NCI-H774 (cell line): ENCODE measurements at regions not wholly inside any gene's neighbourhood (a gene's known extent, or its start where the extent isn't known, plus 50 kb on each side); places are given as distances from the start of the nearest gene placed in this dataset.
"Not testable (repeated sequence)": the region's sequence is repeated elsewhere in the genome, so short reads cannot be mapped to it uniquely, and the experiment has no call there.

Experiments
- DNase-seq: peaks from one replicate; lab custom pipeline; 2025; lab: John Stamatoyannopoulos, UW

DNA sequence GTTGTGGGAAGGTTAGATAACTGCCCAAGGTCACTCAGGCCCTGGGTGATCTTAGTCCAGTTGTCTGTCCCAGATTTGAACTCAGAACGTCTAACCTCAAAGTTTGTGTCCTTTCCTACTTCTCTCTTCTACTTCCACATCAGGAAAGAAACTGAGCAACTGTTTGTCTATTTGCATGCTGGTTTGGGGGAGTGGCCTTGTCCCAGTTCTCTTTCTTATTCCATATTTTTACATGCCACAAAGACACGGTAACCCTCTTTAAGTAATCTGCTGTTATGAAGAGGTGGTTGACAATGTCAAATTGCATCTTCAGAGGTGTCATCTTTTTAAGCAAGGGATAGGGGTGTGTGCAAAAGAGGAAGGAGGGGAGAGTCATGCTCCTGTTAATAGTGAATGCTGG lies 432.5 kb downstream of the HS3ST3B1 start:
- DNase-seq, result no peak

DNA sequence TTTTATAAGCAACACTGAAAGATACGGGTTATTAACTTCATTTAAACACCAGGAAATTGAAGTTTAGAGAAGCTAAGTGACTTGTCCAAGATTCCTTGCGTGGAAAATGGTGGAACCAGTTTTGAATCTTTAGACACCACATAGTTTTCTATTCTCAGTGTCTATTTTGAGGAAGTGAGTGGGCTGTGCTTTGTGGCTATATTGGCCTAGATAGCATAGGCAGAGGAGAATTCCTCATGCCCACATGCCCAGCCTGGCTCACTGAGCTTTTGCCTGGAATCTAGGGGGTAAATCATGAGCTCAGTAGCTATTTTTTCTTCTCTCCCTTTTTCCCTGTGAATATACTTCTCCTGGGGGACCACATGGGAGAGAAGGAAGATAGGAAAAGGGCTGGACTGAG lies 431.3 kb downstream of the HS3ST3B1 start:
- DNase-seq, result no peak

DNA sequence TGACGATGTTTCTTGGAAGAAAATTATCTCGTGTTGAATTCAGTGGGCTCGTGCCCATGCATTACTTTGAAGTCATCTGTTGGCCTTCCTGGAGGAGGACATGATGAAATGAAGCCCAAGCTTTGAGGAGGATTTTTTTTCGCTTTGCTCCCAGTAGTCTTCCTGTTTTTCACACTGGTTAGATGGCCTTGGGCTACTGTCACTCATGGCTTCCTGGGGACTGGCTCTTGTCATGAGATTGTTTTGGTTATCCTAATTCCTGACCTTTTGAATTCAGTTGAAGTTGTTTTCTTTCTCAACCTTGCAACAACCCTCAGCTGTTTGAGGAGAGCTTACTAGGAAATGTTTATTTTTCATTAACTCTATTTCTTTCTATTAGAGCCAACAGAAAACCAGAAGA lies 430.7 kb downstream of the HS3ST3B1 start:
- no peak for DNase-seq

DNA sequence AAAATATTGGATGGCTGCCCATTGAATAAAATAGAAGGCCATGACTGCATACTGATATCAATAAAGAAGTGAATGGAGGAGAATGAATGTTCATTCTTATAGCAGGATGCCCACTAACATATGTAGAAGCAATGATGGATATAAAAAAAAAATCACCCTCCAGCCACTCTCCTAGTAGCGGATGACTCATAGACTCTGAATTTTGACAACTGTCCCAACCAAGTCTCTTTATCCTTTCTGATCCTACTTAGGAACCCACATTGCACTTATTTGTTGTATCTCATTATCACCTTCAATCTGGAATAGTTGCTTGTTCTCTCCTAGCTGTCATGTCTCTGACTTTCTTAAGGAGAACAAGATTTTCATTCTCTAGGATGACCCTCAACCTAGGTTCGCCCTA lies 429.9 kb downstream of the HS3ST3B1 start:
- DNase-seq, result no peak

DNA sequence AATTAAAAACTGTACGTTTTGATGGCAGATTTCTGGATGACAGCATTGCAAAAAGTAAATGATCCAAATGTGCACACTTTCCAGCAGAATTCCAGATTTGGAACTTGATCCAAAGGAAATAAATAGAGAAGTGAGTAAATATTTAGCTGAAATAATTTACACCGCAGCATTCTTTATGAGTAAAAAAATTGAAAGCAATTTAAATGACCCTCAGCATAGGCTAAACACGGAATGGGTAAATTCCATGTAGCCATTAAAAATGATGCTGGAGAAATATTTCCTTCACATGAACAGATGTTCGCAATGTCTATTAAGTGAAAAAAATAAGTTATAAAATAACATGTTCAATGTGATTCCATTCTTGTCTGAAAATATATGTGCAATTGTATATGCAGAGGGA lies 424.8 kb downstream of the HS3ST3B1 start:
- no peak for DNase-seq

DNA sequence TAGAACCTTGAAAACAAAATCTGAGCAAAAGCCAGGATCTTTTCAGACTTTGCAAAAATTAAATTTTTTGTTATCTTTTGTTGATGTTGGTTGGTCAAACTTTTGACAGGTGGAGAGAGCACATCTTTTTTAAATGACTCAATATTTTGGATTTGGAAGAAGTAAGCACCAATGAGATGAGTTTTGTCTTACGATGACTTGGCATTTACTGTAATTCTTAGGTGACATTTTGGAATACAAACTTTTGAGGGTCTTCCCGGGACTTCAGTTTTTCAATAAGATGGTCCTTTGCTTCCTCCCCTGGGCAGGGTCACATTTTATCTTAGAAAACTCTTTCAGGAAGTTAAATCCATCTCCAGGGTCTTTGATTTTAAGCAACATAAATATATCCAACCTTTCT lies 423.9 kb downstream of the HS3ST3B1 start:
- DNase-seq, result no peak

DNA sequence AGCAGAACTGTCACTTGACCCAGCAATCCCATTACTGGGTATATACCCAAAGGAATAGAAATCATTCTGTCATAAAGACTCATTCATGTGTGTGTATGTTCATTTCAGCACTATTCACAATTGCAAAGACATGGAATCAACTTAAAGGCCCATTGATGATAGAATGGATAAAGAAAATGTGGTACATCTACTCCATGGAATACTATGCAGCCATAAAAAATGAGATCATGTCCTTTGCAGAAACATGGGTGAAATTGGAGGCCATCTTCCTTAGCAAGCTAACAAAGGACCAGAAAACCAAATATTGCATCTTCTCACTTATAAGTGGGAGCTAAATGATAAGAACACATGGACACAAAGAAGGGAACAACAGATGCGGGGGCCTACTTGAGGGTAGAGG lies 422.5 kb downstream of the HS3ST3B1 start:
- not testable (repeated sequence) for DNase-seq

DNA sequence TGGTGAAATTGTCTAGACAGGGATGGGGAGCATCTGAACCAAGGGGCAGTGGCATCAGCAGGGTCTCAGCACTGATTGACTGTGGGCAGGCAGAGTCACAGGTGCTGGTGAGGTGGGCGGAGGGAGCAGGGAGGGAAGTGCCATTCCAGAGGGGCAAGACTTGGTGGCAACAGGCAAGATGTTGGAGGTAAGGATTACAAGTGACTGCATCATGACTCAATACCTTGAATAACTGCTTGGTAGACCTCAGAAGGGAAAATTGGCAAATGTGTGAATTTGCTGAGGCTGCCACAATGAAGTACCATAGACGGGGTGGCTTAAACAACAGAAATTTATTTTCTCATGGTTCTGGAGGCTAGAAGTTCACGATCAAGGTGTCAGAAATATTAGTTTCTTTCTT lies 419.1 kb downstream of the HS3ST3B1 start:
- DNase-seq, result no peak

DNA sequence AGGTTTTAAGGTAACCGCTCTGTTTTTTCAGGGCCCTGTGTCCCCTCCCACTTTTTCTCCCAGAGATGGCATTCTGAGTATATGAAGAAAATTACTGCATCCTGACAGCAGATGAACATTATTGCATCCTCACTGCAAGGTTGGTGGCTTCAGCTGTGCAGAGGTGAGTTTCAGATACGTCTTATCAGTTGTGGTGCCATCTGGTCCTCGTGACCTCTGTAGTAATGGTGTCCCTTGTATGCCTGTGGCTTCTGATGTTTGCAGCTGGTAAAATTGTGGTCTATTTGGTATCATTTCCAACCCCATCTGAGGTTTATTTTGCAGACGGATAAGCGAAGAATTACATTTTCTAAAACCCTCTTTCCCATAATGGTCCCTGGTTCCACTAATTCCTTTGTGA lies 417.0 kb downstream of the HS3ST3B1 start:
- no peak for DNase-seq

DNA sequence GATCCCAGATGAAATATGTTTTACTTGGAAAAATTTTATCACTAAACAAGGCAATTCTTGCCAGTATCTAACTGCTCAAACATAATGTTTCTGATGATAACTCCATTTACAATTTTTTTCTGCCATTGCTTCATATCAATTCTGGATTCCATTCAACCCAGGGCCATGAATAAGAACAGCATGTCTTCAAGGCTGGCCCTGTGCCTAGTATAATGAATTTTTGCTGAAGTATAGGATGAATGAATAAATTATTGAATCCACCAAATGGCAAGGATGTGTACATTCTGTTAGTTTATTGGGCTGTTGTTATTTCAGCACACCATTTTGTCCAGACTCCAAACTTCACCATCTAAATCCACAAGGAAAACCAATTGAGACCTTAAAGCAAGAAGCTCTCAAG lies 414.7 kb downstream of the HS3ST3B1 start:
- DNase-seq, result no peak

DNA sequence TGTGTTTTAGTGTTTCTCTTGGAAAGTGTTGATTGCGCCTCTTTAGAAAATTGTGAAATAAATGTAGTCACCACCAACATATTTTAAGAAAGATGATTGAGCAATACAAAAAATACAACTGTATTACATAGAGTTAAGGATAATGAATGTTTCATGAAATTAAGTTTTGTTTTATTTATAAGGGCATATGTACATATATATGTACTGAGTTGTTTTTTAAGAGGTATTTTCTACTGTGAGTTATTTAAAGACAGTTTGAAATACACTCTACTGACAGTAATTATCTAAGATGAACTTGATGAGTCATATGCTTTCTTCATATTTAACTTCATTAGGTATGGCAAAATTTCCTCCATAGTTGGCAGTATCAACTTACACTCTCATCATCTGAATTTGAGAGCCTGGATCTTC lies 411.7 kb downstream of the HS3ST3B1 start:
- no peak for DNase-seq

DNA sequence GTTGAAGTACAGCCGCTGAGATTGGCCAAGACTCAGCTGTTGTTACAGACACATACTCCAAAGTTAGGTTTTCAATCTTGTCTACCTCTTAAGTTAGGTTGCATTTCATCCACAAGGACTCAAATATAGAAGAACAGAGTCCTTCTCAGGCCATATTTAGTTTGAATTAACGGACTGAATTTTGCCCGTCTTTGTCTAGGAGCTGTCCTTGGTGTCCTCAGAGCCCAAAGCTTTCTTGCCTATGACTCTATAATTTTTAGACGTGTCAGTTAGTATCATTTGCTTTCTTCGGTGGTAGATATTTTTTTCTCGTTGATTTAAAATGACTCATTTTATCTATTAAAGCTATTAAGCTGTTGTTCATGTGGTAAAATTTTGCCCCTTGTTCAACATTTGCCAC lies 403.2 kb downstream of the HS3ST3B1 start:
- no peak for DNase-seq

DNA sequence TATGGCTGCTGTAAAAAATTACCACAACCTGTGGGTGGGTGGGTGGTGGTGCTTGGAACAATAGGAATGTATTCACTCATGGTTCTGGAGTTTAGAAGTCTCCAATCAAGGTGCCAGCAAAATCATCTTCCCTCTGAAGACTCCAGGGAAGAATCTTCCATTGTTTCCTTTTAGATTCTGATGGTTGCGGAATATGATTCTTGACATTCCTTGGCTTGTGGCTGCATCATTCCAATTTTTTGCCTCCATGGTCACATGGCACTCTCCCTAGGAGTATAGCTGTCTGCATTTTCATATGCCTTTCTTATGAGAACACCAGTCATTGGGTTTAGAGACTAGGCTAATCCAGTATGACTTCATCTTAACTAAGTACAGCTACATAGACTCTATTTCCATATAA lies 401.0 kb downstream of the HS3ST3B1 start:
- DNase-seq, result no peak

DNA sequence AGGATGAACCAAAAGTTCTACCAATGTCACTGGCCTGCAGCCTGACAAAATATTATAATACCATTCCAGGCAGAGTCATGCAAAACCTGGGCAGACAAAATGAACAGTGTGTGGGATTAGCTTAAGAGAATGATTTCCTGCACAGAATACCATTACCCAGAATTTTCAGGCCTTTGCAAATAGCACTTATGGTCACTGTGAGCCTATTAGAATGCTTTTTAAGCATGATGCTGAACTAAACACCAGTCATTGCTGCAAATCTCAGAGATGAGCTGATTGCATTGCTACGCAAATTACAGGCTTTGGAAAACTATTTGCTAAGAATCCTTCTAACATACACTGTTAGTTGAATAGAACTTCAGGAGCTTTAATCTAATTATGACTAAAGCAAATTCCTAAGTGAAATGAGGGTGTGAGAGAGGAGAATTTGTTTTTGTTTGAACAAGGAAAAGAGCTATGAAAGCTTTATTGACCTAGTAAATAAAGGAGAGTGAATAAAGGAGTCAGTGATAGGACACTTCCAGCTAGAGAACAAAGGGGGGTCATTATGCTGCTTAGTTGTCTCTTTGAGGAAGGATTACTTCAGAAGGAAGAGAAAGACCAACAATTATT lies 398.8 kb downstream of the HS3ST3B1 start:
- DNase-seq, result peak; percentile 23

DNA sequence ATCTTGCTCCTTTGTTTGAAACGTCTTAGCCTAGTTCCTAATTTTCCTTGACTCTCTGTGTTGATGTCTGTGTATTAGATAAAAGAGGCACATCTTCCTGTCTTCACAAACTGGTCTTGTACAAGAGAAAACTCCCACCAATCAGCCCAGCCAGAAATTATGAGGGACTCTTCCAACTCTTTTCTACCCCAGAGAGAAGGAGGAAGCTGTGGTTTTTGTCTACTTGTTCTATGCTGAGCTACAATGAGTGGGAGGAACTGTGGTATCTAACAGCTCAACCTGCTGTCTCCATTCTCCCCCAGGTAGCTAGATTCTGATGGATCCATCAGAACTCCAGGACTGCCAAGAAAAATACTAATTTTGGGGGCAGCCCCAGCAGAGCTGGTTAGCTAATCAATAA lies 392.5 kb downstream of the HS3ST3B1 start:
- no peak for DNase-seq

DNA sequence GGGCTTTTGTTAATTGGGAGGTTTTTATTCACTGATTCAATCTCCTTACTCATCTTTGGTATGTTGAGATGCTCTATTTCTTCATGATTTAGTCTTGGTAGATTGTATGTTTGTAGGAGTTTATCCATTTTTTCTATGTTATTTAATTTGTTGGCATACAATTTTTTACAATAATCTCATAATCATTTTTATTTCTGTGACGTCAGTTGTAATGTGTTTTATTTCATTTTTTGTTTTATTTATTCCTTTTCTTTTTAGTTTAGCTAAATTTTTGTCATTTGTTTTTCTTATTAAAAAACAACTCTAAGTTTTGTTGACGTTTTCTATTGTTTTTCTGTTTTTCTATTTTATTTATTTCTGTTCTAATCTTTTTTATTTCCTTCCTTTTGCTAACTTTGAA lies 389.8 kb downstream of the HS3ST3B1 start:
- DNase-seq, result no peak

DNA sequence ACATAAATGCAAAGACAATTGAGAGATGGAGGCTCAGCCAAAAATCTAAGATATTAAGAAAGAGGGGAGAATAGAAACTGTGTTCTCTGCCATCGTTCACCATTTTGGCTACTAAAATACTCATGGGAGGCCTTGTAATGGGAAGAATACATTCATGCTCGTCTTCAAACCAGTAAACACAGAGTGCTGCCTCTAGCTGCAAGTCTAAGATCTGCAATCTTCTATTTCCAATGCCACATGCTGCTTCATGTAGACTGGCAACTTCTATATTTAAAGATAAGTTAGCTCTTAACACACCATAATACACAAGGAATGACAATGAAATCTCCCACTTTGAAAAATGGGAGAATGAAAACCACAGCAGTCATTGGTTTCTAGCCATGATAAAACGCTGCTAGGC lies 387.3 kb downstream of the HS3ST3B1 start:
- no peak for DNase-seq

DNA sequence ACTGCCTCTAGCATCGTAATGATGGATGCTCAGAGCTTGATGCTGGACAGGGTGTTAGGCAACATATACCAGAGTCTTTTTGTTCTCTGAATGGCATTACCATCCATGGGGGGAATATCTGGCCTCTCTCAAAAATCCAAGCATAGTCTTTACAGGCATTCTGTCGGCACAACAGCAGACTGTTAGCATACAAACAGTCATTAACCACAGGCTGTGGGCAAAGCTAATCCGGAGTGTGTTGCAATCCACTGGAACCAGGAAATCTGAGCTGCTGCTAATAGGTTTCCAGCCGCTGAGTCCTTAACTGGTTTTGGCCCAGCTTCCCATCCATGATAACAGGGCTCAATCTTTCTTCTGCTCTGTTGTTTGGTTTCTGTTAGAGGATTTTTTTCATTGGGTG lies 371.9 kb downstream of the HS3ST3B1 start:
- no peak for DNase-seq

DNA sequence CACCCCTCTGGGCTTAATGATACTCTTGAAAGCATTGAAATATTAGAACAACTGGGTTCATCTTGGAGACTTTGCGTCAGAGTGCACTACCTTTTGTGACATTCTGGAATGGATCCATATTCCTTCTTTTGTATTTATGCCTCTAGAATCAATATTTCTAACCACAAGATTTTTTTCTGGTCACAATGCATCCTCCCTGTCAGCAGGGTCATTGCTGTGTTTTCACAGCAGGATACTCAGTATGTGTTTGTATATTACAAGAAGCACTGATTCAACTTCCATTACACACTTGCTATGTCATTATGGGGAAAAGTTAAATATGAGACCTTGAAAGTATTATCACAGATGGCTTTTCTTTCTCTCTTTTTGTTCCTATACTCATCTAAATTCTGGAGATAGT lies 370.0 kb downstream of the HS3ST3B1 start:
- DNase-seq, result no peak

DNA sequence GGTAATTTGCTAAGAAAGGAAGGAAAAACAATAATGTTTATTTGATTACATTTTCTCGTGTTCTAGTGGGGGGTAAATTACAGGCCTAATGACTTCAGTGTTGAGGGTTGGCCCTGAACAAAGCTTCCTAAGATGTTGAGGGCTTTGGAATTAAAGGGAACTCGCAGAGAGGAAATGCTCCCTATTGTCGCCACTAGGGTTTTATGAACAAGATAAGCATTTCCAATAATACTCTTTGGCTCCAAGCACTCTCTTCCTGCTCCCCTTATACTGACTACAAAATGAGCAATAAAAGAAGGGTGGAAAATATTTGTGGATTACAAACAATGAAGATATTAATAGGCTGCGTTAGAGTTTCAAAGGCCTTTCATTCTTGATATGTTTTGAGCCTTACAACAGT lies 363.6 kb downstream of the HS3ST3B1 start:
- DNase-seq, result no peak

DNA sequence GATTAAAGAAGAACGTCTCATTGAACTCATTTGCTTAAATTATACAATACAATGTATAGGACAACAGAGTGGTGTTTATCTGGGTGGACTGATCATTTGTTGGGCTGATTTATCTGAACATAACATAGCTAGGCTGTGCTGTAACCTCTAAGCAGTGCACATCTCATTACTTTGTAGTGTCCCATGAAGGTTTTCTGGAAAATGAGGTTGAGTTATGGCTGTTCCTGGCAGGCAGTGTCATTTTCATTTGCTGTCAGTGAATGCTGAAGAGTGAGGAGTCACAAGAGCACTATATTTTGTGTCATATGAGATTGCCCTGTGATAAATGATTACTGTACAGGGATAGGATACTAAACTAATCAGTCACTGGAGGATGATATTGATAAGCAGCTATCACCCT lies 340.2 kb downstream of the HS3ST3B1 start:
- no peak for DNase-seq

DNA sequence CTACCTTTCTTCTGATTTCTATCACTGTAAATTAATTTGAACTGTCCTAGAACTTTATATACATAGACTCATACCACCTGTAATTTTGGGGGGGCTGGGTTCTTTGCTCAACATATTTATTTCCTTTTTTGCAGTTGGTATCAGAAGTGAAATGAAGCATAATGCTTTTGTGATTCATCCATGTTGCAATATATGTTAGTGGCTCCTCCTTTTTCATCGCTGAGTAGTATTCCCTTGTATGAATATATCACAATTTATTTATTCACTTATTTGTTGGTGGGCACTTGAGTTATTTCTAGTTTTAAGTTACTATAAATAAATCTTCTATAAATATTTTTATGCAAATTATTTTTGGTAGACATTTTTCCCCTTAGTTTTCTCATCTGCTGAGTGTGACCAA lies 336.4 kb downstream of the HS3ST3B1 start:
- no peak for DNase-seq

DNA sequence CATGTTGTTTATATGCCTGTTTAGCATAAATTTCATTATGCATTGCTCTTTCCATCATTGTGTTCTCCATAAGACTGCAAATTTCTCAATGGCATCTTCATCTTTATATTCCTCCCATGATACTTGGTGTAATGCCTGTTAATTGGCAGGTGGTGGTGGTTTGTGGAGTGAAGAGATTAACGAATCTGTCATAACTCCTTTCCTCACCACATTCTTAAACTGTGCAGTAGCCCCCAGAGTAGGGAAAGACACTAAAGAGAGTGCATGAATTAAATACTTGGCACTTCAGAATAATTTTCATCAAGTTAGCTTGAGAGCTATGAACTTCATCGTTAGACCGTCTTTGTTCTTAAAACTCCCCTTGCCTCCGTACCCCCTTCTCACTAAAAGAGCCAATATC lies 329.7 kb downstream of the HS3ST3B1 start:
- no peak for DNase-seq

DNA sequence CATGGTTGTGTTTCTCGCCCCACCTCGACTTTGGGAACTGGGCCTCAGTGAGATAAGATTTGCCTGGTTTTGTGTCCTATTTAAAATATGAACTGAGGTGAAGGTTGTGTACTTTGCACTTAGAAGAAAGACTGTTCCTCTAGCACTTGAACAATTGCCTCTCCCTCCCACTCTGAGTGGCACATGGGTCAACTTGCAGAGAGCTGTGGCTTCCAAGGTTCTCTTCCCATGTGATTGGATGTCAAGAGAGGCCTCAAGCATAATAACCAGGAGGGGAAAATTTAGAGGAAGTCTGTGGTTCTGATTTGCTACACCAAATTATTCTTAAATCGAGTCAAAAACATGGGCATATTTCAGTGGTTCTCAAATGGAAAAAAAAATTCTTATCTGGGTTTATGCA lies 329.2 kb downstream of the HS3ST3B1 start:
- no peak for DNase-seq

DNA sequence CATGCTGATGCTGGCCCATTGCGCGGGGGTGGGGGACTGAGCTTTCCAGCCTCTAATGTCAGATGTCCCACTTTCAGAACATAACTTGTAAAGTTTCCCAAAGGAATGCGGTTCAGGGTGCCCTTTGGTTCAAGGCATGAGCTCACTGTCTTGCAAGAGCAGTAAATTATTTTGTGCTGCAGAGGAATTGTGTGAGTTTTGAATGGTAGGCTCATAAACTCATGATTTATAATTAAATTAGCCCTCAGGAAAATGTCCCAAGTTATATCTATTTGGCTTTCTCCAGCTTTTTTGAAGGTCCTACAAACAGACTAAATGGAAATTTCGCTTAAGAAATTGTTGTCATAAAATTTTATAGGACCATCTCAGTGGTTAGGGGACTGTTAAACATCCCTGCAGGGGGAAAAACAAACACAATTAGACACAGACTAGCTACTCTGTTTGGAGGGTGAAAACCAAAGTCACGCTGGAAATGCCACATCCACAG lies 321.8 kb downstream of the HS3ST3B1 start:
- DNase-seq, result no peak
